Activated naive CD8-positive, alpha-beta T cell treated with anti-CD3 and anti-CD28 coated beads for 36 hours (primary cell): ENCODE measurements at regions not wholly inside any gene's neighbourhood (a gene's known extent, or its start where the extent isn't known, plus 50 kb on each side); places are given as distances from the start of the nearest gene placed in this dataset.
A peak's percentile ranks its signal among the peaks of the same experiment; 100 is the strongest.

ENCODE experiments used
- DNase-seq: peaks from one replicate; pipeline ENCODE4 v3.0.0; 2021
- H3K27ac Mint-ChIP-seq: one replicate; pipeline ENCODE4 v1.8.0; 2022; ENCODE audit warnings: mild to moderate bottlenecking, moderate library complexity, mixed read lengths
- H3K27me3 Mint-ChIP-seq: one replicate; pipeline ENCODE4 v1.8.0; 2022; ENCODE audit warnings: mild to moderate bottlenecking, mixed read lengths
- H3K36me3 Mint-ChIP-seq: one replicate; pipeline ENCODE4 v1.8.0; 2021; ENCODE audit warnings: mild to moderate bottlenecking, mixed read lengths
- H3K4me1 Mint-ChIP-seq: one replicate; pipeline ENCODE4 v1.8.0; 2021; ENCODE audit warnings: mixed read lengths
- H3K4me3 Mint-ChIP-seq: one replicate; pipeline ENCODE4 v1.8.0; 2022; ENCODE audit warnings: mild to moderate bottlenecking, moderate library complexity, mixed read lengths
- H3K9me3 Mint-ChIP-seq: one replicate; pipeline ENCODE4 v1.8.0; 2022; ENCODE audit warnings: mixed read lengths

GRCh38 chr11:121723246-121723741 is 270.5 kb upstream of the SORL1-AS1 start:
- peaks cover 28% of the 10 kb centered on the region for H3K27me3 Mint-ChIP-seq
- H3K4me3 Mint-ChIP-seq: no peak overlapping the region
- H3K9me3 Mint-ChIP-seq: no peaks in the 10 kb centered on the region
- DNase-seq: no peak
- no peaks in the 10 kb centered on the region for H3K4me1 Mint-ChIP-seq
- H3K27ac Mint-ChIP-seq: no peak overlapping the region
- H3K36me3 Mint-ChIP-seq: no peaks in the 10 kb centered on the region

GRCh38 chr11:121722431-121723245 is 269.9 kb upstream of the SORL1-AS1 start:
- DNase-seq: peak; percentile 3
- Mint-ChIP-seq H3K4me3 (no peak overlapping the region), H3K27ac (no peak overlapping the region), H3K36me3 (no peaks in the 10 kb centered on the region), H3K27me3 (peaks cover 28% of the 10 kb centered on the region), H3K9me3 (no peaks in the 10 kb centered on the region), H3K4me1 (no peaks in the 10 kb centered on the region)

- Mint-ChIP-seq H3K27me3 (peaks cover 28% of the 10 kb centered on the region), H3K36me3 (no peaks in the 10 kb centered on the region), H3K4me3 (no peak overlapping the region), H3K9me3 (no peaks in the 10 kb centered on the region), H3K4me1 (no peaks in the 10 kb centered on the region), H3K27ac (no peak overlapping the region)
- DNase-seq: no peak
Measured at GRCh38 chr11:121721961-121722360, 269.2 kb upstream of the SORL1-AS1 start.

GRCh38 chr11:121721448-121721847 is 268.7 kb upstream of the SORL1-AS1 start:
- H3K36me3 Mint-ChIP-seq: no peaks in the 10 kb centered on the region
- H3K27me3 Mint-ChIP-seq: peaks cover 28% of the 10 kb centered on the region
- no peak for DNase-seq
- no peak overlapping the region for H3K4me3 Mint-ChIP-seq
- no peaks in the 10 kb centered on the region for H3K4me1 Mint-ChIP-seq
- H3K9me3 Mint-ChIP-seq: no peaks in the 10 kb centered on the region
- H3K27ac Mint-ChIP-seq: no peak overlapping the region

DNA sequence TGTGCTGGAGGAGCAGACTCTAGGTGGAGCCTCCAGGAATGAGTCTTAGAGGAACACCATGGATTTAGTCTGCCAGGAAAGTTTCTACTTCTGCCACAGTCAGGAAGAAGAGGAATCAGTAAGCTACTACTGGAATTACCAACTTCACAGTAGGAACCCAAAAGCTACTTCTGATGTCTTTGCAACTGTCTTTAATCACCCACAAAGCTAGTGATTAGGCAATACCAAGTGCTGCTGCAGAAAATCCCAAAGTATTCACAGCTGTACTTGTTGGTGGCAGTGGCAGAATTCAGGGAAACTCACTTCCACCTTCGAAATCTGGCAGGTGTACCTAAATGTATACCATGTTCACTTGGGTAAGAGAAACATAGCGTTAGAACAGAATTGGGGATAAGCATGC is 264.5 kb upstream of the SORL1-AS1 start:
- H3K4me3 Mint-ChIP-seq: no peak overlapping the region
- H3K9me3 Mint-ChIP-seq: no peaks in the 10 kb centered on the region
- H3K27me3 Mint-ChIP-seq: peaks cover 17% of the 10 kb centered on the region
- no peak overlapping the region for H3K27ac Mint-ChIP-seq
- DNase-seq: no peak
- no peaks in the 10 kb centered on the region for H3K4me1 Mint-ChIP-seq
- H3K36me3 Mint-ChIP-seq: no peaks in the 10 kb centered on the region

- no peak for DNase-seq
- Mint-ChIP-seq H3K27ac (no peak overlapping the region), H3K4me3 (no peak overlapping the region), H3K36me3 (no peaks in the 10 kb centered on the region), H3K27me3 (peaks cover 12% of the 10 kb centered on the region), H3K9me3 (no peaks in the 10 kb centered on the region), H3K4me1 (no peaks in the 10 kb centered on the region)
Measured at GRCh38 chr11:121716060-121716459, 263.3 kb upstream of the SORL1-AS1 start.

DNA sequence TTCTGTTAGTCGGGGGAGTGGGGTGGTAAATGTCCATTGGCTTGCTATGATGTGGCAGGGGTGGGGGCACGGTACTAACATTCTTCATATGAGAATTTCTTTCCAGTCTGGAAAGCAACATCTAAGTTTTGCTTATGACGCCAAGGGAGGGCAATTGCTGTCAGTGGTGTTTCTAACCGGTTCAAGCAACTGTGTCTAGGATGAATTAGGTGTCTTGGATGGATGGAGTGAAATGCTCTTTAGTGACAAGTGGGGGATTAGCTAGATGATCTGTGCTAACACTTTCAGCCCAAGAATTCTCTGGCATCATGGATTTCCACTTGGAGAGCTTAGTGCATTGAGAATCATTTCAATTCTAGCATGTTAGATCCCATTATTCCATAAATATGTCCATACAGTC is 262.6 kb upstream of the SORL1-AS1 start:
- H3K27me3 Mint-ChIP-seq: peaks cover 9% of the 10 kb centered on the region
- no peak overlapping the region for H3K27ac Mint-ChIP-seq
- H3K36me3 Mint-ChIP-seq: no peaks in the 10 kb centered on the region
- no peak overlapping the region for H3K4me3 Mint-ChIP-seq
- no peaks in the 10 kb centered on the region for H3K9me3 Mint-ChIP-seq
- DNase-seq: no peak
- no peaks in the 10 kb centered on the region for H3K4me1 Mint-ChIP-seq

DNA sequence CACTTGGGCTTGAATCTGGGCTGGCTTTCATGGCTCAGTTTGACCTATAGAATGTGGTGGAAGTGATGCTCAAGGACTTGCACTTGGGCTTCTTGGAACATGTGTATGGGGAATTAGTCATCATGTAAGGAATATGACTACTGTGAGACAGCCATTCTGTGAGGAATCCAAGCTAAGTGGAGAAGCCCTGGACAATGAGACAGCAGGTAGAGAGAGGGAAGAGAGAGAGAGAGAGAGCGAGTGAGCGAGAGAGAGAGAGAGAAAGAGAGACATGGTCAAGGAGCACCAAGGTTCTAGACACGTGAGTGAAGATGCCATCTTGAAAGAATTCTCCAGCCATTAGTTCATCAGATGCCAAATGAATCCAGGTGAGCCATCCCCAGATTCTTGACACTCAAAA is 261.6 kb upstream of the SORL1-AS1 start:
- H3K27ac Mint-ChIP-seq: no peak overlapping the region
- H3K4me1 Mint-ChIP-seq: no peaks in the 10 kb centered on the region
- no peak for DNase-seq
- H3K9me3 Mint-ChIP-seq: no peaks in the 10 kb centered on the region
- H3K27me3 Mint-ChIP-seq: no peaks in the 10 kb centered on the region
- no peaks in the 10 kb centered on the region for H3K36me3 Mint-ChIP-seq
- H3K4me3 Mint-ChIP-seq: no peak overlapping the region

- H3K9me3 Mint-ChIP-seq: no peaks in the 10 kb centered on the region
- no peaks in the 10 kb centered on the region for H3K4me1 Mint-ChIP-seq
- no peaks in the 10 kb centered on the region for H3K27me3 Mint-ChIP-seq
- no peaks in the 10 kb centered on the region for H3K36me3 Mint-ChIP-seq
- no peak overlapping the region for H3K27ac Mint-ChIP-seq
- no peak for DNase-seq
- H3K4me3 Mint-ChIP-seq: no peak overlapping the region
Measured at GRCh38 chr11:121711939-121712338, 259.2 kb upstream of the SORL1-AS1 start.

DNA sequence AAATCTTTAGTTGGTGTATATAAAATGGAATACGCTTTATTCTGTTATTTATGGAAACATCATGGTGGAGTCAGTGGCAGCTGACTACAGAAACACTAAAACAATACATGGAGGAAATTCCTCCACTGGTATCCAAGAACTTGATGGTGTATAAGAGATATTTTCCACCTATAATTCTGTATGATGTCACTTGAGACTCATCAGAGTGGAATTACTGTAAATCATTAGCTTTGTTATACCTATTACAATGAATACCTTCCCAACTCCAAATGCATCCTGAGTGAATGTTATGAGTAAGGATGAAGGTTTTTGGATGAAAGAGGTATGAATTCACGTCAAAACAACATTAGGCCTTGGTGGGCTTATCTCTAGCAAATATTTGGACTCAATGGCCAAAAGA is 258.5 kb upstream of the SORL1-AS1 start:
- no peaks in the 10 kb centered on the region for H3K4me1 Mint-ChIP-seq
- no peak for DNase-seq
- no peak overlapping the region for H3K4me3 Mint-ChIP-seq
- no peaks in the 10 kb centered on the region for H3K9me3 Mint-ChIP-seq
- no peak overlapping the region for H3K27ac Mint-ChIP-seq
- no peaks in the 10 kb centered on the region for H3K27me3 Mint-ChIP-seq
- H3K36me3 Mint-ChIP-seq: no peaks in the 10 kb centered on the region

GRCh38 chr11:121706884-121707420 is 254.2 kb upstream of the SORL1-AS1 start:
- Mint-ChIP-seq H3K27ac (no peak overlapping the region), H3K27me3 (peaks cover 15% of the 10 kb centered on the region), H3K36me3 (no peaks in the 10 kb centered on the region), H3K4me3 (no peak overlapping the region), H3K4me1 (no peaks in the 10 kb centered on the region), H3K9me3 (no peaks in the 10 kb centered on the region)
- DNase-seq: no peak

GRCh38 chr11:121703201-121703600 is 250.4 kb upstream of the SORL1-AS1 start:
- Mint-ChIP-seq H3K36me3 (no peaks in the 10 kb centered on the region), H3K4me1 (no peaks in the 10 kb centered on the region), H3K9me3 (no peaks in the 10 kb centered on the region), H3K4me3 (no peak overlapping the region), H3K27ac (no peak overlapping the region), H3K27me3 (peaks cover 15% of the 10 kb centered on the region)
- DNase-seq: no peak

DNA sequence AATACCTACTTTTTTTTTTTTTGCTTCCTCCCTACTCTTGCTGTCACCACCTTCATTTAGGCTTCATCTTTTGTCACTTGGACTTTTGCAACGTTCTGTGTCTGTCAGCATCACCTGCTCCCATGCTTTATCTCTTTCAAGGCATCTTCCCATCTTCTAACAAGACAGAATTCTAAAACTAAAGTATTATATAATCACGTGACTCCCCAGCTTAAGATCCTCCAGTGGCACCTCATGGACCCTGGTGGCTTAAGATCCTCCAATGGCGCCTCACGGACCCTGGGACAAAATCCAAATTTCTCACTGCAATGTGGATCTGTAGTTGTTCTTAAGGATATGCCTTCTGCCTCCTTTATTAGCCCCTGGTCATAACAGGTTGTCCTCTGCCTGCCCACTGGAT is 248.2 kb upstream of the SORL1-AS1 start:
- H3K36me3 Mint-ChIP-seq: no peaks in the 10 kb centered on the region
- no peaks in the 10 kb centered on the region for H3K9me3 Mint-ChIP-seq
- H3K27ac Mint-ChIP-seq: no peak overlapping the region
- peaks cover 15% of the 10 kb centered on the region for H3K27me3 Mint-ChIP-seq
- no peak for DNase-seq
- H3K4me3 Mint-ChIP-seq: no peak overlapping the region
- no peaks in the 10 kb centered on the region for H3K4me1 Mint-ChIP-seq

DNA sequence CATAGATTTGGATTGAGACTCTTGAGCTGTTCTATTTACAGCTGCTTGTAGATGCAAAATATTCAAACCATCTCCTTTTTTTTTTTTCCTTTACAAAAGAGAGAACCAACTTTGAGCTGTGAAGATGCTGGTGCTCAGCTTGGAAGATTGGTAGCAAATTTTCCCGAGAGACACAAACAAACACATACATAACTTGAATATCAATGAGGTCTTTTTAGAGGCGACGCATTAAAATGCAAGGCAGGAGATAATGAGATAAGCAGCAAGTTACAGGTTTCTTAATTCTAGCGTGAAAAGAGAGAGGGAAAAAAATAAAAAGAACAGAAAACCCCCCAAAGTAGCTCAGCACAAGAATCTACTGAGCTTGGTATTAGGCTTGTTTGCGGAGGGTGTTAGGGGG is 247.0 kb upstream of the SORL1-AS1 start:
- Mint-ChIP-seq H3K27me3 (peaks cover 20% of the 10 kb centered on the region), H3K4me3 (no peak overlapping the region), H3K4me1 (no peaks in the 10 kb centered on the region), H3K27ac (no peak overlapping the region), H3K36me3 (no peaks in the 10 kb centered on the region), H3K9me3 (no peaks in the 10 kb centered on the region)
- no peak for DNase-seq

GRCh38 chr11:121696931-121697670 is 244.3 kb upstream of the SORL1-AS1 start:
- H3K4me3 Mint-ChIP-seq: no peak overlapping the region
- peaks cover 5% of the 10 kb centered on the region for H3K27me3 Mint-ChIP-seq
- no peak for DNase-seq
- no peaks in the 10 kb centered on the region for H3K9me3 Mint-ChIP-seq
- H3K36me3 Mint-ChIP-seq: no peaks in the 10 kb centered on the region
- no peaks in the 10 kb centered on the region for H3K4me1 Mint-ChIP-seq
- no peak overlapping the region for H3K27ac Mint-ChIP-seq
